GM18858 (cell line): ENCODE measurements at regions not wholly inside any gene's neighbourhood (a gene's known extent, or its start where the extent isn't known, plus 50 kb on each side); places are given as distances from the start of the nearest gene placed in this dataset.
"Not testable (repeated sequence)": the region's sequence is repeated elsewhere in the genome, so short reads cannot be mapped to it uniquely, and the experiment has no call there.

ENCODE experiments used
- ATAC-seq: cut with Tn5 transposase; IDR thresholded peaks from one replicate; pipeline ENCODE4 v1.9.1; 2021; ENCODE audit not compliant: unreplicated experiment

DNA sequence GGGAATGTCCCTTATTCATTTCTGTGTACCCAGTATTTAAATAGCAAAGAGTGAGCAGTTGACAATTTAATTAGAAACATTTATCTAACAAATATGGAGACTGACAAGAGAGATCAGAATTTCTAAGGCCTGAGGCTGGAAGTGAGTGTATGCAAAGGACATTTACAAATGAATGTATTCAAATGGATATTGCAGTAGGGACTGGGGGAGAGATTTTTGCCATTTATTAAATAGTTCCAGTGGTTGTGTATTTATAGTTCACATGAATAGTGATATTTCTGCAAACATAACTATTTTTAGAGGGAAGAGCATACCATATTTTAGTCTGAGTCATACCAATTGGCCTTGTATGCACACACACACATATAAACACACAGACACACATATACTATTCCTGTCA, 592.4 kb downstream of the GLUD2 start:
- ATAC-seq: no peak

GRCh38 chrX:121641560-121641959, 594.1 kb downstream of the GLUD2 start:
- no peak for ATAC-seq

DNA sequence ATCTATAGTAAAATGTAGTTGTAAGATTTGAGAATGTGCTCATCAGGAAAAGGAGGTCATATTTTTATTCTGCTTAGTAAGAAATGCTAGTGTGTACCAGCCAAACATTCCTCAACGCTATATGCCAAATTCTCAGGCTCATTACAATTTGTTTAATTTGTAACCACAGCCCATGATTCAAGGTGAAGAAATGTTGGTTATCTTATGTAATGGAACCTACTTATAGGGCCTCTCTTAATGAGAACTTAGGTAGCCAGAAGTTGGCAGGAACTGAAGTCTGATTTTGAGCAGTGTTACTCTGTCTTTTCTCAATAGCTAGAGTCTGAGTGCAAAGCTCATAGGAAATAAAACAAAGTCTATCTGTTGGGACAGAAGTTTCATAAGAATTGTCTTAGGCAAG, 595.0 kb downstream of the GLUD2 start:
- no peak for ATAC-seq

GRCh38 chrX:121649417-121649816, 602.0 kb downstream of the GLUD2 start:
- ATAC-seq: no peak

DNA sequence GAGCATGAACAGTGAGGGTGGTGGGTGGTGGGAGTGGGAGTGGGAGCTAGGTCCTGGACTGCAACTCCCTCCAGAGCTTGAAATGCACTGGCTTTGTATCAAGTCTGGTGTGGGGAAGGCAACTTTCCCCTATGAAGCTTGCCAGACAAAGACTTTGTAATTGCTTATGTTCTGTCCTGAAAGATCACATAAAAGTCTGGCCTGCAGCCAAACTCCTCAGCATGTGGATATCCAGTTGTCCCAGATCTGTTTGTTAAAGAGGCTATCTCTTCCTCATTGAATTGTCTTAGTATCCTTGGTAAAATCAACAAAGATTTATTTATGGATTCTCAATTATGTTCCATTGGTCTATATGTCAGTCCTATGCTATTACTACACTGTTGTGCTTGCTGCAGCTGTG, 607.9 kb downstream of the GLUD2 start:
- ATAC-seq: no peak

GRCh38 chrX:121666171-121666570, 618.8 kb downstream of the GLUD2 start:
- no peak for ATAC-seq

DNA sequence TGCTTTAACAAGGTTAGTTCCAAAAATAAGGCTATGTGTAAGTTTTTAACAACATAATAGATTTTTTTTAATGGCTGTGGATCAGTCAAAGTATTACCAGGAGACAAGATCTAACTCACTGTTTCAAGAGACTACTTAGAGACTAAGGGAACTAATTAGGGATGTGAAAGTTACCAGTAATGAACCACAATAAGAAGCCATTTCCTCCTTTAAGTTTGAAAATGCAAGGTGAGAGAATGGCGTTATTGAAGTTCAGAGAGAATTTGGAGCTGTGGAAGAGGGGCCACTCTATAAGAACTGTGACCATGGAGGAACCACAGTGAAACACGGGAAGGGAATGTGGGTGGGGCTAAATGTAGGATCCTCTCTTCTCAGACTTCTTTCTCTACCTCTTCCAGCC, 624.2 kb downstream of the GLUD2 start:
- peak; percentile 70 for ATAC-seq

DNA sequence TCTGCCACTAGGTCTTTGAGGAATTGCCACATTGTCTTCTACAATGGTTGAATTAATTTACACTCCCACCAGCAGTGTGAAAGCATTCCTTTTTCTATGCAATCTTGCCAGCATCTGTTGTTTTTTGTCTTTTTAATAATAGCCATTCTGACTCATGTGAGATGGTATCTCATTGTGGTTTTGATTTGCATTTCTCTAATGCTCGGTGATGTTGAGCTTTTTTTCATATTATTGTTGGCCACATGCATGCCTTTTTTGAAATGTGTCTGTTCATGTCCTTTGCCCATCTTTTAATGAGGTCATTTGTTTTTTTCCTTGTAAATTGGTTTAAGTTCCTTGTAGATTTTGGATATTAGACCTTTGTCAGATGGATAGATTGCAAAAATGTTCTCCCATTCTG, 661.8 kb downstream of the GLUD2 start:
- ATAC-seq: not testable (repeated sequence)

- ATAC-seq: no peak
Observed at GRCh38 chrX:121733514-121733913, 686.1 kb downstream of the GLUD2 start.

DNA sequence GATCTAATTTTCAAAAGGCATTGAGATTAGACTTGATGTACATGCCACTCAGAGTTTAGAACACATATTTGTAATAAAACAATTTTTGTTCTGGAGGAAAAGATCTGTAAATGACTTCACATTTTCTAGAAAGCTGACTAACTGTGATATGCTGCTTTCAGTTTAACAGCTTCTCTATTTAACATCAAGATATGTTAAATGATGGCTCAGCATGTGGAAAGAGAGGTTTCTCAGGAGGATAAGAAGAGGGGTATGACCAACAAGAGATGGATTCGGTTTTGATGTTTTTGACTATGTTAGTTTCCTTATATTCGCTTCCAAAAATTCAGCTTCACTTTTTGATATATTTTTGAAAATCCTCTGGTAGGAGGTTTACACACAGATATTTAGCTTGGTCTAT, 698.7 kb downstream of the GLUD2 start:
- ATAC-seq: no peak

- ATAC-seq: not testable (repeated sequence)
Observed at GRCh38 chrX:121753602-121754001, 706.2 kb downstream of the GLUD2 start.

GRCh38 chrX:121754301-121754700, 706.9 kb downstream of the GLUD2 start:
- ATAC-seq: no peak

DNA sequence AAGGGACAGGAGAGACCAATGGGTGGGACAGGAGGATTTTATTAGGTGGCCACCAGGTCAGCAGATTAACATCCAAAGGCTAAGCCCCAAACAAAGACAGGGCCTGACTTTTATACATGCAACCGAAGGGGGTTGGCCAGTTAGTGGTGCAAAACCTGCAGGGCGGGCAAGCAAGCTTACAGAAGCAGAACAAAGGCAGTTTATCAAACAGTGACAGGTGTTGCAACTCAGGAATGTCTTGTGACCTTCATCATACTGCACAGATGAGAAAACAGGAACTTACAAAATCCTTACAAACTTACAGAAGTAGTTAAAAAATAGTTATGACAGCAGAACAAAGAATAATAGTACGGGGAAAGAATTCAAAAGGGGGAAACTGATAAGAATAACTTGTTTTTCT, 708.1 kb downstream of the GLUD2 start:
- ATAC-seq: no peak

DNA sequence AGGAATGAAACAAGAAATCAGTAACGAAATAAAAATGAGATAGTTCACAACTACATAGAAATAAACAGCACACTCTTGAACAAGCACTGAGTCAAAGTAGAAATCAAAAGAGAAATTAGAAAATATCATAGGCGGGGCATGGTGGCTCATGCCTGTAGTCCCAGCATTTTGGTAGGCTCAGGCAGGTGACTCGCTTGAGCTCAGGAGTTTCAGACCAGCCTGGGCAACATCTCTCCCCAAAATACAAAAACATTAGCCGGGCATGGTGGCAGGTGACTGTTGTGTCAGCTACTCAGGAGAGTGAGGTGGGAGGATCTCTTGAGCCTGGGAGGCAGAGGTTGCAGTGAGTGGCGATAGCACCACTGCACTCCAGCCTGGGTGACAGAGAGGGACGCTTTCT, 714.4 kb downstream of the GLUD2 start:
- no peak for ATAC-seq

GRCh38 chrX:121763671-121764070, 716.3 kb downstream of the GLUD2 start:
- ATAC-seq: no peak

DNA sequence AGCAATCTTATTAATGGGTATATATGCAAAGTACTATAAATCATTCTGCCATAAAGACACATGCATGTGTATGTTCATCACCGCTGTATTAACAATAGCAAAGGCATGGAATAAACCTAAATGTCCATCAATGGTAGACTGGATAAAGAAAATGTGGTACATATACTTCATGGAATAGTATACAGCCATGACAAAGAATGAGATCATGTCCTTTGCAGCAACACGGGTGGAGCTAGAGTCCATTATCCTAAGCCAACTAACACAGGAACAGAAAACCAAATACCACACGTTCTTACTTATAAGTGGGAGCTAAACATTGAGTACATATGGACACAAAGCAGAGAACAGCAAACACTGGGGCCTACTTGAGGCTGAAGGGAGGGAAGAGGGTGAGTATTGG, 720.8 kb downstream of the GLUD2 start:
- ATAC-seq: not testable (repeated sequence)

DNA sequence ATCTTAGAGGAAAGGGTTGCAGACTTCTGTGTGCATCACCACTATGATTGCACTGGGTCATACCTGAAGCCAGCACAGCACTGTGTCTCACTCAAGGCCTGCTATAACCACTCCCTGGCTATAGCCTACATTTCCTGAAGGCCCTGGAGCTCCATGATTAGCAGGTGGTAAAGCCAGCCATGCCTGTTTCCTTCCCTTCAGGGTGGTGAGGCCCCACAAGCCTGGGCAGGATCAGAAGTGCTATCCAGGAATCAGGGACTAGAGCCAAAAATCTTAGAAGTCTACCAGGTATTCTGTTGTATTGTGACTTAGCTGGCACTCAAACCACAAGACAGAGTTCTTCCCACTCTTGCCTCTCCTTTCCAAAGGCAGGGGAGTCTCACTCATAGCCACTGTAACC, 734.6 kb downstream of the GLUD2 start:
- ATAC-seq: no peak

DNA sequence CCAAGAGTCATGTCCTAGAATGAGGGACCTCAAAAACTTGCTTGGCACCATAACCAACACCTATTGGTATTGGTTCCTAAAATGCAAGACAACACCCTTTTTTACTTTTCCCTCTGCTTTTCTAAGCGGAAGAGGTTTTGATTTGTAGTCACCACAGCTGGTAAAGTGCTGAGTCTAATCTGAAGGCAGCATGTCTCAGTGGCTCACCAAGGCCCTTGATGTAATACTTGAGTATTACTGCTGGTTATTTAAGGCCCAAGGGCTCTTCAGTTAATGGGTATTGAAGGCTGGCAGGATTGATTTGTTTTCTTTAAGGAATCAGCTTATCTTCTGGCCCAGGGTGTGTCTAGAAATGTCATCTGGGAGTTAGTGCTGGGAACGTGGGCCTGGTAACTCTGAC, 735.1 kb downstream of the GLUD2 start:
- no peak for ATAC-seq

DNA sequence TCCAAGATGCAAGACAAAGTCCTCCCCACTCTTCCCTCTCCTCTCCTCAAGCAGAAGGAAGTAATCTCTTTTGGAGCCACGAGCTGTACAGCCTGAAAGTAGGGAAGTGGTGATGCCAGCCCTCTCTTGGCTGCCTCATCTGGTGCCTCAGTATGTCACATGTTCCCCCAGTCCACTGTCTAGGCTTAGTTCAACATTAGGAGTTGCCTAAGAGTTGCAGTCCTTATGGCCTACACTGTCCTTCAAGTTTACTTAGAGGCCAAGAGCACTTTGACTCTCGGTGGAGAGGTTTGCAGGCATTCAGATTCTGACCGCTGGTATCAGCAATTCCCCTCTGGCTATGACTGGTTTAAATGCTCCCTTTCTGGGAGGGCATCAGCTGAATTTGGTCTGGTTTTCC, 735.6 kb downstream of the GLUD2 start:
- no peak for ATAC-seq

GRCh38 chrX:121802881-121803412, 755.5 kb downstream of the GLUD2 start:
- ATAC-seq: no peak

- ATAC-seq: no peak
Observed at GRCh38 chrX:121823406-121823805, 776.0 kb downstream of the GLUD2 start.

DNA sequence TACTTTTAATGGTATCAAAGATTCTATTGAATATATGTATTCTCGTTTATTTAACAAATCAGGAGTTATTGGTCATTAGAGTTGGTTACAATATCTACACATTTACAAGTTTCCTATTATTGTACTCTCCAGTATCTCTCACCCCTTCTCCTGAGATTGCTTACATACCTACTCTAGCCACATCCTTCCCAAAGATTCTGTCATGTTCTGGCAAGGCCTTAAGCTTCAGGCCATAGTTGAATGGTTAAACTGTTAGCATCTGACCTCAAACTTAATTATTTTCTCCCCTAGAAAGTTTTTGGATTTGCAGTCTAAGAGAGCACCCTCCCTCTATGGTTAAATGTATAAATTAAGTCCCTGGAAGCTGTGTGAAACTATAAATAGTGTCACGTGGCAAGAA, 784.2 kb downstream of the GLUD2 start:
- no peak for ATAC-seq

DNA sequence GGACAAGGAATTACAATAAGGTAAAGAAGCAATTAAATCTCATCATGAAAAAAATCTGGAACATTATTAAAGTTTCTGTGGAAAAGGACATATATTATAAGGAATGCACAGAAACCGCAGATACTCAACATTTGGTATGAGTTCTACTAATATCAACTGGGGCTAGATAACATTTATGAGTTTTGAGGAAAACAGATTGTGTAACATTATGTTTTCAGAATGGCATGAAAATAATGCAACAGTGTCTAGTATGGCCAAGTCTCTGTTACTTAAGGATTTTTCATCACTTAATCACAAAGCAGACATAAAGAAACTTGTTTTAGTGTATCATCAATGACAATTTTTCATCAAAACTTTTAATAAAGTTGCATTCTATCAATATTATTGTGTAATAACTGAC, 785.0 kb downstream of the GLUD2 start:
- ATAC-seq: no peak

DNA sequence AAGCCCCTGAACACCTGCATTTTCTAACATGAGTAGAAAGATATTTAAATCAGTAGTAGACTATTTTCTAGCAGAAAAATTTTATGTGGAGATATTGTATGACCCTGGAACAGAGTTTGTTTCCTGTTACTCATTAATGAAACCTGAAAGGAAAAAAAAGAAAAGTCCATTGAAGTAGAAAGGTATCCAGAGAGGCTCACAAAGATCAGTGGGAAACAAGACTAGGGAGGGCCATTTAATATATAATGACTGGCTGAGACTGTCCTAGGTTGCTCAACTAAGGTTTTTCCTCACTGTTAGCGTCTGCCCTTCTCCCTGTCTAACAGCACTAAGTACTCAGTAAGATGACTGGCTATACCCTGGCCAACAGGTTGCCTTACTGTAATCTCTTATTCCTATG, 788.6 kb downstream of the GLUD2 start:
- no peak for ATAC-seq
